OCI-LY1 (cell line): ENCODE measurements at regions not wholly inside any gene's neighbourhood (a gene's known extent, or its start where the extent isn't known, plus 50 kb on each side); places are given as distances from the start of the nearest gene placed in this dataset.

Experiments used
- H2AFZ ChIP-seq: fragments of 200-600 bp; sonication (generic), shearing (Covaris generic); 2 replicates; pipeline ENCODE4 v1.6.0; 2014; ENCODE audit warnings: antibody characterized with exemption, mild to moderate bottlenecking, low read length
- H3F3A ChIP-seq: fragments of 200-600 bp; sonication (generic), shearing (Covaris generic); 2 replicates; pipeline ENCODE4 v1.6.0; 2014; ENCODE audit warnings: mild to moderate bottlenecking, antibody characterized with exemption, low read length, moderate library complexity; ENCODE audit not compliant: insufficient read depth
- H3K27ac ChIP-seq: fragments of 200-600 bp; sonication (generic); 2 replicates; pipeline ENCODE4 v1.5.1; 2014; ENCODE audit warnings: low read length, mixed run types, mild to moderate bottlenecking, low read depth; ENCODE audit not compliant: poor library complexity, severe bottlenecking
- H3K27me3 ChIP-seq: fragments of 200-600 bp; sonication (generic); 2 replicates; pipeline ENCODE4 v1.6.0; 2014; ENCODE audit warnings: antibody characterized with exemption, mild to moderate bottlenecking, low read length, moderate library complexity; ENCODE audit not compliant: insufficient read depth
- H3K36me3 ChIP-seq: fragments of 200-600 bp; sonication (generic); 2 replicates; pipeline ENCODE4 v1.6.1; 2014; ENCODE audit warnings: mild to moderate bottlenecking, antibody characterized with exemption, low read length, moderate library complexity, mixed read lengths; ENCODE audit not compliant: insufficient read depth
- H3K4me1 ChIP-seq: fragments of 200-600 bp; sonication (generic); 2 replicates; pipeline ENCODE4 v1.5.1; 2014; ENCODE audit warnings: mild to moderate bottlenecking, low read length, moderate library complexity; ENCODE audit not compliant: insufficient read depth, severe bottlenecking
- H3K4me2 ChIP-seq: fragments of 200-600 bp; sonication (generic), shearing (Covaris generic); 2 replicates; pipeline ENCODE4 v1.6.1; 2014; ENCODE audit warnings: low read length
- H3K4me3 ChIP-seq: fragments of 200-600 bp; sonication (generic); 2 replicates; pipeline ENCODE4 v1.5.1; 2014; ENCODE audit warnings: low read length, low read depth, mild to moderate bottlenecking, mixed read lengths; ENCODE audit not compliant: poor library complexity, severe bottlenecking
- H3K79me2 ChIP-seq: fragments of 200-600 bp; shearing (Covaris generic); 2 replicates; pipeline ENCODE4 v1.6.1; 2016; ENCODE audit warnings: mixed run types, low read length, mixed read lengths; ENCODE audit not compliant: insufficient read depth
- H3K9ac ChIP-seq: fragments of 200-600 bp; sonication (generic), shearing (Covaris generic); 2 replicates; pipeline ENCODE4 v1.6.1; 2014; ENCODE audit warnings: mild to moderate bottlenecking, low read length, mixed read lengths
- H3K9me2 ChIP-seq: fragments of 200-600 bp; sonication (generic), shearing (Covaris generic); 2 replicates; pipeline ENCODE4 v1.6.1; 2014; ENCODE audit warnings: low read depth, mild to moderate bottlenecking, low read length, mixed read lengths
- H3K9me3 ChIP-seq: fragments of 200-600 bp; shearing (Covaris generic); 2 replicates; pipeline ENCODE4 v1.6.1; 2014; ENCODE audit warnings: low read length, mixed read lengths
- H4K20me1 ChIP-seq: fragments of 200-600 bp; sonication (generic), shearing (Covaris generic); 2 replicates; pipeline ENCODE4 v1.6.0; 2016; ENCODE audit warnings: mild to moderate bottlenecking, low read length; ENCODE audit not compliant: insufficient read depth
- CTCF ChIP-seq: fragments of 200-600 bp; sonication (generic), shearing (Covaris generic); IDR thresholded peaks from 2 replicates; pipeline ENCODE4 v1.5.1; 2017; ENCODE audit warnings: mild to moderate bottlenecking, antibody characterized with exemption, low read length, moderate library complexity, mixed read lengths
- EZH2 ChIP-seq: fragments of 200-600 bp; sonication (generic), shearing (Covaris generic); IDR thresholded peaks from 2 replicates; pipeline ENCODE4 v1.8.0; 2017; ENCODE audit warnings: borderline replicate concordance, mixed run types, mild to moderate bottlenecking, antibody characterized with exemption, low read length, moderate library complexity, mixed read lengths

GRCh38 chr1:221823149-221823548 is 81.3 kb upstream of the DUSP10 start:
- no peaks in the 10 kb centered on the region for H3K9me2 ChIP-seq
- H3K4me2 ChIP-seq, result no peak overlapping the region
- H3F3A ChIP-seq, result no peaks in the 10 kb centered on the region
- H3K9ac ChIP-seq, result no peak overlapping the region
- no peak overlapping the region for H2AFZ ChIP-seq
- H3K9me3 ChIP-seq, result no peaks in the 10 kb centered on the region
- no peaks in the 10 kb centered on the region for H3K27me3 ChIP-seq
- no peaks in the 10 kb centered on the region for H3K79me2 ChIP-seq
- TF ChIP-seq EZH2 (no peak), CTCF (no peak)
- peaks cover 5% of the 10 kb centered on the region for H3K4me1 ChIP-seq
- no peaks in the 10 kb centered on the region for H3K36me3 ChIP-seq
- H3K4me3 ChIP-seq, result no peak overlapping the region
- no peaks in the 10 kb centered on the region for H4K20me1 ChIP-seq
- no peak overlapping the region for H3K27ac ChIP-seq

GRCh38 chr1:221822591-221822990 is 80.7 kb upstream of the DUSP10 start:
- Histone ChIP-seq H3K27me3 (no peaks in the 10 kb centered on the region), H3K9me2 (no peaks in the 10 kb centered on the region), H3F3A (no peaks in the 10 kb centered on the region), H3K9me3 (no peaks in the 10 kb centered on the region), H3K27ac (no peak overlapping the region), H3K4me3 (no peak overlapping the region), H3K79me2 (no peaks in the 10 kb centered on the region), H4K20me1 (no peaks in the 10 kb centered on the region), H3K4me1 (peaks cover 5% of the 10 kb centered on the region), H2AFZ (no peak overlapping the region), H3K4me2 (no peak overlapping the region), H3K36me3 (no peaks in the 10 kb centered on the region), H3K9ac (no peak overlapping the region)
- no peak for TF ChIP-seq EZH2
- TF ChIP-seq CTCF, result no peak

GRCh38 chr1:221816899-221817298 is 75.0 kb upstream of the DUSP10 start:
- Histone ChIP-seq H3K27ac (no peak overlapping the region), H3K4me3 (no peak overlapping the region), H3K9me3 (no peaks in the 10 kb centered on the region), H3F3A (no peaks in the 10 kb centered on the region), H2AFZ (no peak overlapping the region), H3K4me1 (no peaks in the 10 kb centered on the region), H3K4me2 (no peak overlapping the region), H3K9me2 (no peaks in the 10 kb centered on the region), H3K9ac (no peak overlapping the region), H3K36me3 (no peaks in the 10 kb centered on the region), H3K27me3 (no peaks in the 10 kb centered on the region), H3K79me2 (no peaks in the 10 kb centered on the region), H4K20me1 (no peaks in the 10 kb centered on the region)
- TF ChIP-seq CTCF, result no peak
- TF ChIP-seq EZH2, result no peak
